SH-SY5Y (cell line): ENCODE measurements at regions not wholly inside any gene's neighbourhood (a gene's known extent, or its start where the extent isn't known, plus 50 kb on each side); places are given as distances from the start of the nearest gene placed in this dataset.

ENCODE experiments used
- GATA2 ChIP-seq: IDR thresholded peaks from 2 replicates; pipeline ENCODE4 v1.6.1; 2011; ENCODE audit warnings: mild to moderate bottlenecking, low read depth, low read length
- GATA3 ChIP-seq: IDR thresholded peaks from 2 replicates; pipeline ENCODE4 v1.6.1; 2011; ENCODE audit warnings: low read depth, mild to moderate bottlenecking, low read length, moderate library complexity

- TF ChIP-seq GATA2 (no peak), GATA3 (no peak)
Observed at GRCh38 chr11:129610125-129610524, 205.5 kb upstream of the TMEM45B start.

GRCh38 chr11:129610545-129610944 lies 205.1 kb upstream of the TMEM45B start:
- no peak for TF ChIP-seq GATA2
- no peak for TF ChIP-seq GATA3

GRCh38 chr11:129611661-129612446 lies 203.8 kb upstream of the TMEM45B start:
- TF ChIP-seq GATA3 = no peak
- TF ChIP-seq GATA2 = no peak

DNA sequence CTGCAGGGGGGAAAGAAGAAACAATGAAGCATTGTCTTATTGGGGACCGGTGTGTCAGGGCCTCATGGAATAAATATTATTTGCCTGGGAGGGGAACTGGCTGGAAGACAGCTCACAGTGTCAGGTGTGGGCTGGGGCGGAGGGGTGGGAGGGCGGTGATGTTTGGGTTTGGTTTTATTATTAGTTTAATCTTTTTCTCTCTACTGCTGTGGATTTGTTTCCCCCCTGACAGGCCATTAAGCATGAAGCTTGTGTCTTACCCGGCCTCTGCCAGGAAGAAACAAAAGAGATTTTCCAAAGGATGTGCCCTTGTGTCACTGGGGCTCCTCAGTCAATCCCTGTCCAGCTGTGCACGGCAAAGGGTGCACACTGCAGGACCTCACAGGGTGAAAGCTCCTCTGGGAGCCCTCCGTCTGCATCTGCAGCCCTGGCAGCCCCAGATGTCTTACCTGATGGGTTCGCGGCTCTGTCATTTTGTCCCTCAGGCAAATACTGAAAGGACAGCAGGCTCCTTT lies 203.1 kb upstream of the TMEM45B start:
- no peak for TF ChIP-seq GATA2
- TF ChIP-seq GATA3 = no peak

GRCh38 chr11:129613071-129613470 lies 202.6 kb upstream of the TMEM45B start:
- no peak for TF ChIP-seq GATA3
- TF ChIP-seq GATA2 = no peak

- no peak for TF ChIP-seq GATA2
- TF ChIP-seq GATA3 = no peak
Observed at GRCh38 chr11:129614256-129614944, 201.2 kb upstream of the TMEM45B start.

GRCh38 chr11:129618046-129618569 lies 197.5 kb upstream of the TMEM45B start:
- TF ChIP-seq GATA2 = no peak
- TF ChIP-seq GATA3 = no peak

DNA sequence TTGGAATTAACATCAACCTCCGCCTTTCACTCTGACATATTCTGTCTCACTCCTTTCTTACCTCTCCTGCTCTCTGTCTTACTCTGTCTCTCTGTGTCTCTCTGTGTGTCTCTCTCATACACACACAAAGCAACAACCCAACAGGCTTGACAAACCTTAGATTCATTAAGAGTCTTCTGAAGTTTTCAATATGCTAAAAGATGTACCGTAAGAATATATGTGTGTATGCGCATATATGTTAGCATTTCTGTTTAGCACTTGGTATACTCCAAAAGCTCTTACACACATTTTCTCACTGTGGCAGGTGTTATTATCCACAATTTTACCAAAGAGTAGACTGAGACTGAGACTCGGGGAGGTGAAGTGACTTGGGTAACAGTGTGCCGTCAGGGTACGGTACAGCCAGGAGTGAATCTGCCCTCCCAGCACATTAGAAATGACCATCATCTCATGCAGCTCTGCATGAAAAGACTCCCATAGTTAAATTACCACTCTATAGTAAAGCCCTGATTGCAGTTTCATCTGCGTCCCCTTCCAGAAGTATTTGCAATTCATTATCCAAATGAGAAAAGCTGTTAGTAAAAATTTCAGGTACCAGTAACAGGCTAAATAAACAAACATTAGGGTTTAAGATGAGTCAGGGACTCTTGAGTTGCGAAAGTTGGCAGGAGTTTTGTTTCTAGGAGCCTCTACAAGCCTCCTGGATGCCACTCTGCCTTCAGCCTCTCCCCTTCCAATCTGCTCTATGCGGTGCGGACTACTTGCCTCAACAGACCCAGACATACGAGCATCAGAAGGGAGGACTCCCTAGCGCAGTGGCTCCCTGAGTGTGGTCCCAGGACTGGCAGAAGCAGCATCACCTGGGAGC lies 195.2 kb upstream of the TMEM45B start:
- no peak for TF ChIP-seq GATA2
- TF ChIP-seq GATA3 = no peak

GRCh38 chr11:129625930-129626329 lies 189.7 kb upstream of the TMEM45B start:
- TF ChIP-seq GATA3 = no peak
- TF ChIP-seq GATA2 = no peak

GRCh38 chr11:129631201-129631600 lies 184.4 kb upstream of the TMEM45B start:
- TF ChIP-seq GATA3 (no peak), GATA2 (no peak)

- TF ChIP-seq GATA2 (no peak), GATA3 (no peak)
Observed at GRCh38 chr11:129636926-129637325, 178.7 kb upstream of the TMEM45B start.

- no peak for TF ChIP-seq GATA2
Observed at GRCh38 chr11:129637473-129637872, 178.2 kb upstream of the TMEM45B start.

DNA sequence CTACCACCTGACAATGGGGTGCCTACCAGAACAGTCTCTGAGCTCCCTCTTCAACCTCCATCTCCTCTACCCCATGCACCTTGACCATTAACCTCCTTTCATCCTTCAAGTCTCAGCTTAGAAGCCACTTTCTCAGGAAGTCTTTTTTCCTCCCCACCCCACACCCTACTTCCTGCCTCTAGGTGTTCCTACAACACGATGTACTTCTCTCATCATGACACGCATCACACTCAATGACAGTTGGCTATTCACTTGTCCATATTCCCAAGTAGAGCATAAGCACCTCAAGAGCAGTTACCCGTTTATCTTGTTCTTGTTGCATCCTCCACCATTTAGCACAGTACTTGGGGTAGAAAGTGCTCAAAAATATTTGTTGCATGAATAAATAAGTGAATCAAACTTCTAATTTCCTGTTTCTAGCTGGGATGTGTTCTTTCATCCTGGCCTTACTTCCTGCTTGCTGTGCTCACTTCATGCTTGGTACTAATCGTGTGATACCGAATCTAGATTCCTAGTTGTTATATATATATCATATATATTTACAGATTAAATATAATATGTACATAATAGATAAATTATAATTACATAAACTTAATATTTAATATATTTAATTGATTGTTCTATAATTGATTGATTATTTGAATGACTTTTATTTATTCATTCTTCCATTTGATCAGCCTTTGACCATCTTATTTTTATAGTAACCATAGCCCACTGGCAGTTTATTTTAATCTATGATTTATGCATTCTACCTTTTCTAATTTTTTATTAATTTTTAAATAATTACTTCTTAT lies 177.5 kb upstream of the TMEM45B start:
- TF ChIP-seq GATA2 (no peak), GATA3 (no peak)

DNA sequence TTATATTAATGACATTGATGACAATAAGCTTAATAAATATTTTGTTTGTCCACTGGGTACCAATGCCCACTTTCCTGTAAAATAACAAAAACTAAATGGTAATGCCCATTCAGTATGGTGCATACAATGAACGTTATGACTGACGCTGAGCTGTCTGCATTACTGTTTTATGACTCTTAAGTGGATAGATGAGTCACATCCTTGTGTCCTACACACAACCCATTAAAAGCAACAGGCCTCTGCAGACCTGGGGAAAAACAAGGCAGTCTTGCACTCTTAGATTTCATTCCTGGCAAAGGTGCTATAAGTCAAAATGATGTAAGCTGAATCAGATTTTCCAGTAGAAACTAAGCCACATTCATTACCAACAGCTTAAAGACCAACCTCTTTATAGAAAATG lies 176.3 kb upstream of the TMEM45B start:
- TF ChIP-seq GATA2 (no peak), GATA3 (no peak)
